H1 (cell line): ENCODE measurements at regions not wholly inside any gene's neighbourhood (a gene's known extent, or its start where the extent isn't known, plus 50 kb on each side); places are given as distances from the start of the nearest gene placed in this dataset.
A peak's percentile ranks its signal among the peaks of the same experiment; 100 is the strongest.
"Not testable (repeated sequence)": the region's sequence is repeated elsewhere in the genome, so short reads cannot be mapped to it uniquely, and the experiment has no call there.

Experiments
- CTCF ChIA-PET: fragments of 300-600 bp; sonication (Branson Sonifier 250); formaldehyde crosslinking; loops from one replicate; lab custom pipeline; 2021; ENCODE audit not compliant: partially characterized antibody; lab: Charles Lee
- POLR2A ChIA-PET: fragments of 300-600 bp; sonication (Branson Sonifier 250); formaldehyde crosslinking; loops from one replicate; lab custom pipeline; 2021; ENCODE audit warnings: inconsistent platforms; ENCODE audit not compliant: partially characterized antibody; lab: Charles Lee
- DNase-seq, 2 experiments: peaks; one replicate each; pipeline versions ENCODE4 v3.0.0 to v3.0.0-alpha.2; 2010 to 2022; ENCODE audit warnings: low spot score in 2 of 2, low read depth in 1 of 2, mixed read lengths in 1 of 2
- FAIRE-seq: peaks from 2 replicates; lab custom pipeline; 2011; peaks lifted over from hg19 to GRCh38; lab: Jason Lieb, UNC
- H2AFZ ChIP-seq: 2 replicates; pipeline ENCODE4 v1.8.1; 2012; ENCODE audit warnings: low read length, inconsistent platforms
- H2AK5ac ChIP-seq: 2 replicates; pipeline ENCODE4 v1.6.1; 2013; ENCODE audit warnings: low read depth, low read length
- H2BK120ac ChIP-seq: replicated peaks from 2 replicates; pipeline ENCODE3; 2013; ENCODE audit warnings: low read depth, low read length, inconsistent platforms
- H2BK12ac ChIP-seq: 2 replicates; pipeline ENCODE4 v1.6.1; 2013; ENCODE audit warnings: low read depth, low read length
- H2BK15ac ChIP-seq: 2 replicates; pipeline ENCODE4 v1.6.1; 2013; ENCODE audit warnings: low read length
- H2BK20ac ChIP-seq: 2 replicates; pipeline ENCODE4 v1.6.1; 2013; ENCODE audit warnings: low read length
- H2BK5ac ChIP-seq: 2 replicates; pipeline ENCODE4 v1.6.1; 2013; ENCODE audit warnings: low read depth, low read length
- H3K14ac ChIP-seq: 2 replicates; pipeline ENCODE4 v1.6.1; 2013; ENCODE audit warnings: inconsistent platforms; ENCODE audit not compliant: insufficient read length
- H3K18ac ChIP-seq: 2 replicates; pipeline ENCODE4 v1.6.1; 2013; ENCODE audit warnings: low read length; ENCODE audit errors: extremely low read depth
- H3K23ac ChIP-seq: 2 replicates; pipeline ENCODE4 v1.6.1; 2013; ENCODE audit warnings: inconsistent platforms; ENCODE audit not compliant: insufficient read length
- H3K23me2 ChIP-seq: 2 replicates; pipeline ENCODE4 v1.6.1; 2013; ENCODE audit warnings: low read depth, low read length
- H3K27ac ChIP-seq: 2 replicates; pipeline ENCODE4 v1.6.1; 2011; ENCODE audit warnings: low read depth, low read length, inconsistent platforms
- H3K27me3 ChIP-seq, 4 experiments: replicated peaks in 1 of 4; 1 replicate in 1 of 4; 2 replicates in 3 of 4; pipeline versions ENCODE4 v1.6.1 to v1.8.1; 2011 to 2013; ENCODE audit warnings: low read length in 3 of 4, mild to moderate bottlenecking in 3 of 4, inconsistent platforms in 2 of 4, mixed read lengths in 2 of 4, moderate library complexity in 1 of 4; ENCODE audit not compliant: control insufficient read depth in 3 of 4, insufficient read depth in 3 of 4; ENCODE audit errors: extremely low read depth in 1 of 4
- H3K36me3 ChIP-seq, 4 experiments: 2 replicates each; pipeline versions ENCODE4 v1.6.1 to v1.8.1; 2011 to 2013; ENCODE audit warnings: mild to moderate bottlenecking in 4 of 4, low read length in 3 of 4, moderate library complexity in 2 of 4, control low read depth in 1 of 4, inconsistent platforms in 1 of 4; ENCODE audit not compliant: insufficient read depth in 4 of 4, control insufficient read depth in 2 of 4
- H3K4ac ChIP-seq: replicated peaks from 2 replicates; pipeline ENCODE3; 2013; ENCODE audit warnings: low read length, low read depth, mixed read lengths, inconsistent platforms; ENCODE audit not compliant: insufficient read length
- H3K4me1 ChIP-seq, 4 experiments: replicated peaks in 1 of 4; 1 replicate in 1 of 4; 2 replicates in 3 of 4; pipeline versions ENCODE4 v1.6.1 to v1.8.1; 2011 to 2013; ENCODE audit warnings: low read length in 3 of 4, inconsistent platforms in 2 of 4, mixed read lengths in 1 of 4; ENCODE audit not compliant: insufficient read depth in 4 of 4, control insufficient read depth in 3 of 4
- H3K4me2 ChIP-seq, 2 experiments: 2 replicates each; pipeline versions ENCODE4 v1.6.1 to v1.8.1; 2011 to 2013; ENCODE audit warnings: low read depth in 2 of 2, low read length in 2 of 2, control low read depth in 1 of 2, inconsistent platforms in 1 of 2, mild to moderate bottlenecking in 1 of 2; ENCODE audit not compliant: insufficient read depth in 1 of 2
- H3K4me3 ChIP-seq, 4 experiments: fragments of 200-600, 300-600 bp in 1 of 4; sonication (generic), shearing (Covaris generic), sonication (Bioruptor Twin) in 1 of 4; 2 replicates each; pipeline versions ENCODE4 v1.5.1 to v1.8.1; 2011 to 2016; ENCODE audit warnings: low read length in 4 of 4, low read depth in 3 of 4, control low read depth in 2 of 4, inconsistent platforms in 2 of 4, mild to moderate bottlenecking in 2 of 4, mixed read lengths in 1 of 4, moderate library complexity in 1 of 4; ENCODE audit not compliant: insufficient read depth in 2 of 4; ENCODE audit errors: extremely low read depth in 1 of 4
- H3K56ac ChIP-seq: replicated peaks from 2 replicates; pipeline ENCODE3; 2013; ENCODE audit warnings: low read depth, mild to moderate bottlenecking, mixed read lengths, low read length, inconsistent platforms; ENCODE audit not compliant: insufficient read length
- H3K79me1 ChIP-seq: 2 replicates; pipeline ENCODE4 v1.6.1; 2013; ENCODE audit warnings: low read depth, low read length, control low read depth
- H3K79me2 ChIP-seq, 2 experiments: 2 replicates each; pipeline versions ENCODE4 v1.6.1 to v1.8.1; 2012 to 2013; ENCODE audit warnings: low read length in 2 of 2, mild to moderate bottlenecking in 2 of 2, inconsistent platforms in 1 of 2; ENCODE audit not compliant: insufficient read depth in 2 of 2, control insufficient read depth in 1 of 2
- H3K9ac ChIP-seq, 4 experiments: replicated peaks in 1 of 4; 1 replicate in 1 of 4; 2 replicates in 3 of 4; pipeline versions ENCODE4 v1.6.1 to v1.8.1; 2011 to 2013; ENCODE audit warnings: low read depth in 3 of 4, low read length in 3 of 4, control low read depth in 2 of 4, mild to moderate bottlenecking in 2 of 4, moderate library complexity in 2 of 4, inconsistent platforms in 1 of 4; ENCODE audit errors: extremely low read depth in 1 of 4
- H3K9me3 ChIP-seq, 2 experiments: 2 replicates each; pipeline versions ENCODE4 v1.6.1 to v1.8.1; 2012 to 2013; ENCODE audit warnings: mild to moderate bottlenecking in 2 of 2, moderate library complexity in 2 of 2, control low read depth in 1 of 2, inconsistent platforms in 1 of 2, low read depth in 1 of 2, low read length in 1 of 2, mixed read lengths in 1 of 2; ENCODE audit not compliant: insufficient read depth in 2 of 2
- H4K20me1 ChIP-seq, 2 experiments: replicated peaks in 1 of 2; 2 replicates each; pipeline versions ENCODE3 to v1.8.1; 2011 to 2013; ENCODE audit warnings: inconsistent platforms in 2 of 2, low read length in 2 of 2, mild to moderate bottlenecking in 1 of 2; ENCODE audit not compliant: insufficient read depth in 2 of 2, control insufficient read depth in 1 of 2
- H4K5ac ChIP-seq: 2 replicates; pipeline ENCODE4 v1.6.1; 2013; ENCODE audit warnings: low read length, low read depth, mixed read lengths, inconsistent platforms; ENCODE audit not compliant: insufficient read length
- H4K8ac ChIP-seq: 2 replicates; pipeline ENCODE4 v1.8.0; 2013; ENCODE audit warnings: mild to moderate bottlenecking, moderate library complexity, low read length, inconsistent platforms; ENCODE audit not compliant: insufficient read depth; ENCODE audit errors: extremely low read depth
- H4K91ac ChIP-seq: replicated peaks from 2 replicates; pipeline ENCODE3; 2013; ENCODE audit warnings: low read length, mixed read lengths, inconsistent platforms; ENCODE audit not compliant: insufficient read length
- CBX8 ChIP-seq: fragments of 300-800, 300-1000 bp; sonication (generic); IDR thresholded peaks from 2 replicates; pipeline ENCODE4 v1.7.1; 2016; ENCODE audit warnings: low read depth, low read length, borderline replicate concordance
- CTBP2 ChIP-seq: IDR thresholded peaks from 2 replicates; pipeline ENCODE4 v1.7.0; 2011; ENCODE audit warnings: borderline replicate concordance, mild to moderate bottlenecking, moderate library complexity, mixed read lengths, low read length; ENCODE audit not compliant: insufficient read depth, insufficient read length
- RFX5 ChIP-seq: IDR thresholded peaks from 2 replicates; pipeline ENCODE4 v1.6.1; 2011; ENCODE audit warnings: low read depth, low read length, improper control_type of control experiment, borderline replicate concordance
- TAF1 ChIP-seq: IDR thresholded peaks from 2 replicates; pipeline ENCODE4 v1.6.1; 2011; ENCODE audit warnings: mild to moderate bottlenecking, low read depth, low read length
- TBP ChIP-seq: IDR thresholded peaks from 2 replicates; pipeline ENCODE4 v1.6.1; 2011; ENCODE audit warnings: low read depth, low read length, improper control_type of control experiment
- WGBS, 2 experiments: shearing (Covaris generic) in 1 of 2; methylation state at CpG; one replicate each; pipeline versions ENCODE4 v1.1.6 to v1.1.7; 2013 to 2015; ENCODE audit warnings: low lambda C conversion rate in 2 of 2, mixed read lengths in 2 of 2, inconsistent platforms in 1 of 2, low coverage in 1 of 2, missing lambda C conversion rate in 1 of 2; ENCODE audit not compliant: insufficient replicate concordance in 2 of 2, insufficient coverage in 1 of 2, insufficient read length in 1 of 2; ENCODE audit errors: extremely low coverage in 1 of 2, missing lambda C conversion rate in 1 of 2; 5-methylcytosine and 5-hydroxymethylcytosine counted together
- TF ChIP-seq, protein P1 (sequence below), 3 experiments: IDR thresholded peaks; 1 replicate in 2 of 3; 2 replicates in 1 of 3; pipeline versions ENCODE4 v1.5.1 to v1.6.1; 2011; ENCODE audit warnings: low read length in 3 of 3, mild to moderate bottlenecking in 3 of 3, inconsistent platforms in 2 of 3, low read depth in 1 of 3, moderate library complexity in 1 of 3; ENCODE audit not compliant: insufficient read depth in 1 of 3; ENCODE audit errors: control extremely low read depth in 1 of 3

GRCh38 chr2:62320657-62321357 lies 124.9 kb downstream of the B3GNT2 start (continued):
- TF ChIP-seq RFX5 (no peak), CBX8 (no peak), CTBP2 (peak; percentile 23), TAF1 (no peak), TBP (no peak)
- TF ChIP-seq, protein P1, sequence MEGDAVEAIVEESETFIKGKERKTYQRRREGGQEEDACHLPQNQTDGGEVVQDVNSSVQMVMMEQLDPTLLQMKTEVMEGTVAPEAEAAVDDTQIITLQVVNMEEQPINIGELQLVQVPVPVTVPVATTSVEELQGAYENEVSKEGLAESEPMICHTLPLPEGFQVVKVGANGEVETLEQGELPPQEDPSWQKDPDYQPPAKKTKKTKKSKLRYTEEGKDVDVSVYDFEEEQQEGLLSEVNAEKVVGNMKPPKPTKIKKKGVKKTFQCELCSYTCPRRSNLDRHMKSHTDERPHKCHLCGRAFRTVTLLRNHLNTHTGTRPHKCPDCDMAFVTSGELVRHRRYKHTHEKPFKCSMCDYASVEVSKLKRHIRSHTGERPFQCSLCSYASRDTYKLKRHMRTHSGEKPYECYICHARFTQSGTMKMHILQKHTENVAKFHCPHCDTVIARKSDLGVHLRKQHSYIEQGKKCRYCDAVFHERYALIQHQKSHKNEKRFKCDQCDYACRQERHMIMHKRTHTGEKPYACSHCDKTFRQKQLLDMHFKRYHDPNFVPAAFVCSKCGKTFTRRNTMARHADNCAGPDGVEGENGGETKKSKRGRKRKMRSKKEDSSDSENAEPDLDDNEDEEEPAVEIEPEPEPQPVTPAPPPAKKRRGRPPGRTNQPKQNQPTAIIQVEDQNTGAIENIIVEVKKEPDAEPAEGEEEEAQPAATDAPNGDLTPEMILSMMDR (IDR thresholded peaks at IDR 0.05; ENCODE audit: control extremely low read depth in 1 of 3, insufficient read depth in 1 of 3, low read depth in 1 of 3, low read length in 3 of 3), result no peak

DNA sequence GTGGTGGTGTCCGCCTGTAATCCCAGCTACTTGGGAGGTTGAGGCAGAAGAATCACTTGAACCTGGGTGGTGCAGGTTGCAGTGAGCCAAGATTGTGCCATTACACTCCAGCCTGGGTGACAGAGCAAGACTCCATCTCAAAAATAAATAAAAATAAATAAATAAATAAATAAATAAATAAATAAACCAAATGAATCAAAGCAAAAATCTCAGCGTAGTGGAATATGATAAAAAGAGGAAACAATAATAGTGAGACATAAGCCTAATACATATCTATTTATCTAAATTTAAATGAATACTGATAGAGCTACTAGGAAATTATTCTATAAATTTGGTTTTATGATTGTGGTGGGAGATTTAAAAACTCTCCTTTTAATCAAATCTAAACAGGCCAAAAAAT lies 124.2 kb downstream of the B3GNT2 start:
- H3K14ac ChIP-seq, H3K23ac ChIP-seq, H2BK15ac ChIP-seq, H3K4ac ChIP-seq, H2AFZ ChIP-seq, H3K79me2 ChIP-seq, H3K9ac ChIP-seq, H2BK20ac ChIP-seq, H3K56ac ChIP-seq, H2BK120ac ChIP-seq, H4K91ac ChIP-seq, H2AK5ac ChIP-seq, H3K18ac ChIP-seq, H3K27me3 ChIP-seq, H3K4me3 ChIP-seq, H3K9me3 ChIP-seq, H3K79me1 ChIP-seq, H4K20me1 ChIP-seq, H4K5ac ChIP-seq, H3K4me2 ChIP-seq, FAIRE-seq, H4K8ac ChIP-seq, H3K23me2 ChIP-seq, H2BK12ac ChIP-seq, H3K27ac ChIP-seq, H3K36me3 ChIP-seq, DNase-seq: not testable (repeated sequence)
- POLR2A ChIA-PET, result interaction anchor here (0.8 kb wide), 1 partner anchor 15 kb away, joined by 3 read pairs; no protein-coding TSS in a partner anchor
- H2BK5ac ChIP-seq, result peak overlapping the region; percentile 27; the same call in 1 of the 2 replicates
- 92% methylated on average over 2 of the region's 2 CpGs; no CpG with 5 or more reads in 1 of the 2 experiments for WGBS, 2 experiments
- peaks cover 0 to 17% (median 6%) of the 10 kb centered on the region in 4 experiments; a peak in 5 of 7 replicates for H3K4me1 ChIP-seq
- CTCF ChIA-PET, result interaction anchor here (0.8 to 2.3 kb wide), 4 partner anchors 14 to 31 kb away, joined by 3 to 7 read pairs (median 4); no protein-coding TSS in a partner anchor
